NCI-H510A (cell line): ENCODE measurements at regions not wholly inside any gene's neighbourhood (a gene's known extent, or its start where the extent isn't known, plus 50 kb on each side); places are given as distances from the start of the nearest gene placed in this dataset.
A peak's percentile ranks its signal among the peaks of the same experiment; 100 is the strongest.

Source experiments
- DNase-seq: peaks from one replicate; lab custom pipeline; 2025; lab: John Stamatoyannopoulos, UW

DNA sequence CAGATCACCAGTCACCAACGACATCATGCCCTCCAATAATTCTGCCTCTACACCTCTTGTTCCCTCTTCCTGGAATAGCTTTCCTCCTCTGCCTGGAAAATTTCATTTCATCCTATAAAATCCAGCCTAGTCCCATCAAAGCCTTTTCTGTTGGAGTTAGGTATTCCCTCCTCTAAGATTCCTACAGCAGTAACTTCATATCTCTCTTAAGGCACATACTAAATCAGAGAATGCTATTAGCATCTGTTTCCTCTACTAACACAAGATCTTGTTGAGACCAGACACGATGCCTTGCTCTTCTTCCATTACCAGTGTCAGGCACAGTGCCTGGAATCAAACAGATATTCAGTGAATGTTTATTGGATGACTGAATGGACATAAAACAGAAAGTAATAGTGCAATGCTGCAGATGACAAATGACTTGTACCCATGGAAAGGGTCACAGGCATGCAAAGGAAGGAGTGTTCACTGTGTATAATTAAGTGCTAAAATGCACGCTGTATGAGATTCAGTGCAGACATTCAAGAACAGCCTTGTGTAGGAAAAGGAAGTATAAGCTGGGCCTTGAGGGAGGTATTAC, 342.0 kb upstream of the ACVR2A start:
- DNase-seq = no peak

DNA sequence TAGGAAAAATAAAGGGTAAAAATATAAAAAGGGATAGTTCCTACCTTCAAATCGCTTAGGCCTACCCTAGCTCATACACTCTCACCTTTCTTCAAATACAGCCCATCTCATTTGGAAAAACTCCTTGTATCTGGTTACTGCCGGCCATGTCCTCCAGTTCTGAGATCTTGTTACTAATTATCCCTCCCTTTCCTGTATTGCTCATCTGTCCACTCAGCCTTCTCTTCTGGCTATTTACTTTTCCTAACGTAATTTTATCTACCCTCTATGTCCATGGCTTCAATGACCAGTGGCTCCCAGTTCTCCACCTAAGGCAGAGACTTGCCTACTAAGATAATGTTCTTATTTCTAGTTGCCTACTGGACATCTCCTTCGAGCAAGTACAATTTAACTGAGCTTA, 342.9 kb upstream of the ACVR2A start:
- peak; percentile 12 for DNase-seq

DNA sequence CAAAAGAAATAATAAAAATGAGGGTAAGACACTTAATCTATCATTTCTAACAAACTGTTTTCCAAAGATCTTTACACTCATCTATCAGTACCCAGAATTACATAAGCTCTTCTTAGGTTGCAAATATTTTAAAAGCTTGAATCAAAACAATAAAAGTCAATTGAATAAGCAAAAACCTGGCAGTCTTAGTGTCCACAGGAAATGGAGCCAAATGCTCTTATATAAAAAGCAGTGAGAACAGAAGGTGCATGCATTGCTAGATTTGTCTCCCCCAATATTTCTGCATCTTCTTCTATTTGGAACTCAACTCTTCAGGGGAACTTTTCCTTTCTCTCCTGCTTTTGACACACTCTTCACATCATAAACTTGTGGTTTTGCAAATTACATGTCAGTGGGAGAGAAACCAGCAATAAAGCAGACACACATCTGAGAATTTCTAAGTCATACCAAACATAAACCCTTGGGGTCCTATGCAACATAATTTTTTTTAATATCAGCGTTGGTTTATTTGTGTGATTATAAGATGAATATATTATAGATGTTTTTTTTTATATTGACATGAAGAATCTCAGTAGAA, 343.9 kb upstream of the ACVR2A start:
- no peak for DNase-seq

DNA sequence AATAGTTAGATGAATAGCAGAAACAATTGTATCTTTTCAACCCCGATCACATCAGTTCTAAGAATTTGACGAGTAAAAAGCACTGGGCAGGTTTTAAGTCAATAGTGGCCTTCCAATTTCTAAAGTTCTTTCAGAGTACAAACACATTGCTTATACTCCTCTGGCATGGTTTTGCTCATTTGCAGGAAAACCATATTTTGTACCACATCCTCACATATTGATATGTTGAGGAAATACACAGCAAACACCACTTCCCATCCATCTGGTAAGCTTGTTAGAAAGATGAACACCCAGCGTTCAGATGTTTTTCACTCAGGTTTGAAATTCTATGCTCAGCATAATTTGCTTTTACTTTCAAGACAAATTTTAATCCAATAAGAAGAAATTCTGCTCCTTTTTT, 344.6 kb upstream of the ACVR2A start:
- DNase-seq = no peak

DNA sequence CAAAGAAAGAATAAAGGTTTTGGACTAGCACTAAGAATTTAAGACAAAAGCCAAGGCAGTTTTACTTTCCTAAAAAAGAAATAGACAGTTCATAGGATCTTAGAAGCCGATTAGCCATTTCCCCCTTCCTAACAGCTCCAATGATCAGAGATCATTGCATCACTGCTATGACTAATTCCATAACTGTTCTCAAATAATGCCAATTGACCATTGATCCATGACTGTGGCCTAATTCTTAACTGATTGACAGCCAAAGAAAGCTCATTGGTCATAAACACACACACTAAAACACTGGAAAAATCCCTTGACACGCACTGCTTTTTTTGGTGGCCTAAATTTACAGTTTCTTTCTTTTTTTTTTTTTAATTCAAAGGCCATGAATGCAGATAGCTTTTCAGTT, 345.0 kb upstream of the ACVR2A start:
- no peak for DNase-seq

DNA sequence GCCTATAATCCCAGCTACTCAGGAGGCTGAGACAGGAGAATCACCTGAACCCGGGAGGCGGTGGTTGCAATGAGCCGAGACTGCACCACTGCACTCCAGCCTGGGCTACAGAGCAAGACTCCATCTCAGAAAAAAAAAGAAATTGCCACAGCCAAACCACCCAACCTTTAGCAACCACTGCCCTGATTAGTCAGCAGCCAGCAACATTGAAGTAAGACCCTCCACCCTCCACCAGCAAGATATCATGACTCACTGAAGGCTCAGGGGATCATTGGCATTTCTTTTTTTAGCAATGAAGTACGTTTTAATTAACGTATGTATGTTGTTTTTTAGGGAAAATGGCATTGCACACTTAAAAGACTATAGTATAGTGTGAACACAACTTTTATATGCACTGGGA, 349.1 kb upstream of the ACVR2A start:
- DNase-seq = no peak

DNA sequence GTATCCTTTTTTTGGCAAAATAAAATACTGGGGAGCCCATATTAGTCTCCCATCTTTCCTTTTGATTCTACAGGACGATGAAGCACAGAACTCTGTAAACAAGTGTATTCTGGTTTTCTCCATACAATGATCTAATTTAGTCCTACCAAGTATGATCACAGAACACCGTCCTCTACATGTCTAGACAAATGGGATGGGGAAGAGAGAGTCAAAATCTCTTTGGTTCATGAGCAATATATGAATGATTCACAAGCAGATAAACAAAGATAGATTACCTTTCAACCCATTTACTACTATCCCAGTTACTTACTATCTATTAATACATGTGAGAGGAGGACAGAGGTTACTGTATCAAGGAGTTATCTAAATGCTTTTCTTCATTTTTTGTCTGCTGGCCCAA, 352.4 kb upstream of the ACVR2A start:
- DNase-seq = no peak

DNA sequence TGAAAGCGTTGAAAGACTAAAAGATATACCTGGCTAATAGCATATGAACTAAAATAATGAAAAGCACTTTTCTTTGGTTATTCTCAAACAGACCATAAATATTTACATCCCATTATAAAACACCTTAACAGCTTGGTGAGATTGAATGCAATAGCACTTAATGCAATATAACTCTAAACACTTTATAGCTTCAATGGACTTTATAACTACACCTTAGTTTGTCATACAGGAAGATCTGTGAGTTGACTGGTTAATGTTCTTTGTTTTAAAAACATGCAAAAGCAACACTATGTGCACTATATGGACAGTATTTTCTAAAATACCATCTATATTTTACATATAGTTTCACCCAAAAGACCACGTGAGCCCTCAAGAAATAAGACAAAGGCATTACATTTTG, 353.3 kb upstream of the ACVR2A start:
- DNase-seq = no peak

DNA sequence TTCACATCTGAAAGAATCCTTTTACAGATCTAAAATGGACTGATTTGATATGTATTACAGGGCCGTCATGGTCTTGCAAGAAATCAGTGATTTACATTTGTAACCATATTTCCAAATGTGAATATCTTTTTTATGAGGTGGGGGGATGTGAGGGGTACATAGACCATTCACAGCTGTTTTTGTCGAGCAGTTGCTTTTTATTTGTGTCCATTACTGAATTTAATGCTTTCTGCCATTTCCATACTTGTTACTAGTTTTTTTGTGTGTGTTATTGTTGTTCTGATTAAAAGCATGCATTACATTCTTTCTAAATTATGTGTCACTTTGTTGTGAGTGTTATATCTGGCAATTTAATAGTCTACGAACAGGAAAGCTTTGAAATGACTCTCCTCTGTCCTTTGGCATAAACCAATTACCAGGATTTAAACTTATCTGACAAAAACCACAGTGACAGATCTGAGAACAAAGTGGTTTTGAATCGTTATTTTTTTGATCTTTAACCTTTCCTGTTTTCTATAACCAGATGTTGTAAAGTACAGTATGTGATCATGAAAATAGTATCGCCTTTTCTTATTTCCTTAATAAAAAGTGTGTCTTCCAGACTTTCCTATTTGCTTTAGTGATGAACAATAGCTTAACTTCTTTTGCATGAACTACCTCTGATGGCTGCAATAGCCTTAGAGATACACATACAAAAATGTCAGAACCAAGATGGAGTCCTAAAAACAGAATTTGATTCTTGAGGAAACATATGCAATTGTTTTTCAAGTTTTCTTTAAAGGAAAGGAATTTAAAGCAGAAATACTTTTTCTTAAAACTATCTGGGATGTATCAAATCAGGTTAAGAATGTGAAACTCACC, 354.2 kb upstream of the ACVR2A start:
- DNase-seq = no peak

DNA sequence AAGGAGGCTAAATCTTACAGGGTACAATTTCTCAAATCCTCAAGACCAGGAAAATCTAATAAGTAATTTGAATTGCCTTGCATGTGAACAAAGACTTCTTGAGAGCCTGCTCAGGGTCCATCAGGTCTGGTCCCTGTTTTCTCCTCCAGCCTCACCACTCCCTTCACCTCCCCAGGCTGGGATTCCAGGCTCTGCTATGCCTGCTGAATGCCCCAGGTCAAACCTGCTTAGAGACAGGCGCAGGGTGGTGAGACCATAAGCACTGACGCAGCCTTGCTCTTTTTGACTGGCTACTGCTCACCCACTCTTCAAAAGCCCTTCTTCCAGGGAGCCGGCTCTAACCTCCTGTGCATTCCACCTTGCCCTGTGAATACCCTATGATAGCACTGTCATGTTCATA, 356.4 kb upstream of the ACVR2A start:
- no peak for DNase-seq

DNA sequence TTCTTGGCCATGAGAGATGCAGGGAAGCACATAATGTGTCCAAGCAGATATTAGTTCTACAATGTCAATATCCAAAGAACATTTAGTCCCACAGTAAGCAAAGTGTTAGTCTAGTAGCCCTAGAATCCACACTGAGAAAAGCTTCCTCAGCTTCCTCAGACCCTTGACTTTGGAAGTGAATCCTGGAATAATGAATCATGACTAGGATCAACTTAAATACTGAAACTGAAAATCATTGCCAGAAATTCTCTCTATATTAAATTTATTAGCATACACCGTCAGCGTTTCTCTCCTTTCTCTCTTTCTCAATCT, 356.9 kb upstream of the ACVR2A start:
- DNase-seq = no peak

DNA sequence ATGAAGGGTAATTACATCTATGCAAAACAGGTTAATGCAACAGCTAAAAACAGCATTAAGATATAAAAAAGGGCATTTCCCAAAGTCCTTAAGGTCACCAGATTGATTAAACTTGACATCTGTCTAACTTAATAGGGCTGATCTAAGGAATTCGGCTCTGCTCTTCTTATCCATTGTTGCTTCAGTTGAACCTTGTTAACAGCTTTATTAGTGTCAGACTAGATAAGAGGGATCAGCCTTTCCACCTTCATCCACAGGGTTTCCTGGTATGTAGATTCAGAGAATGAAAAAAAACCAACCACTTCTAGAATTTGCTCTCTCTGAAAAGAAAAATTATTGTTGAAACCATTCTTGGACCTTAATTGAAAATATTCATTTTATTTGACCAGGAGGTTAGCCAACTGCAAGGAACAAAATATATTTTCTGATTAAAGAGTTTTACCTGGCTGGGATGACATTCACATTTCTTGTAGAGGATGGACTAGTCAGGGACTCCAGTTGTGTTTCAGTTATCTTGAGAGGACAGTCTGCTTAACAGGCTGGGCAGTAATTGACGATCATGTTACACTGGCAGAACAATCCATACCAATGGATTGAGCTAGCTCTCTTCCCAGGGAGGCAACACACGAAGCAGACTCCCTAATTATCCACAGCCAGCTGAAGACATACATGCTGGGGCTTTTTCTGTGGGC, 357.4 kb upstream of the ACVR2A start:
- DNase-seq = no peak

DNA sequence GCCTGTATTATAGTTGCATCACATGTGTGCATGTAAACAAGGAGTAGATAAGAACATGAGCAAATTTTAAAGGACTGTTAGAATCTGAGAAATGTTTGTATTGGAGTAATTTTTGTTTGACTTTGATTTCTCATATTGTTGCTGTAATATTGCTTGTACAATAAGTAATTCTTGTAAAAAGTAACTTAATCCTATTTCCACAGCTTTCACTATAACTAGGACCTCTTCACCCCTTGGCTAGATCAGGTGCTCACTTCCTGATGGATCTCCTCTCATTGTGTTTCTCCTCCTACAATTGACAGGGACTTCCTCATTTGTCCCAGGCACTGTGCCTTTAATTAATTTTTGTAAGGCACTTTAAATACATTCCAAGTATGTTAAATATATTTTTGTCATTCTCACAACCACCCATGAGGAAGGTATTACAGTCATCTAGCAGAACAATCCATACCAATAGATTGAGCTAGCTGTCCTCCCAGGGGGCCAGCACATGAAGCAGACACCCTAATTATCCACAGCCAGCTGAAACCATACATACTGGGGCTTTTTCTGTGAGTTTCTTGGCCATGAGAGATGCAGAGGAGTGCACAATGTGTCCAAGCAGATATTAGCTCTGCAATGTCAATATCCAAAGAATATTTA, 359.5 kb upstream of the ACVR2A start:
- no peak for DNase-seq

DNA sequence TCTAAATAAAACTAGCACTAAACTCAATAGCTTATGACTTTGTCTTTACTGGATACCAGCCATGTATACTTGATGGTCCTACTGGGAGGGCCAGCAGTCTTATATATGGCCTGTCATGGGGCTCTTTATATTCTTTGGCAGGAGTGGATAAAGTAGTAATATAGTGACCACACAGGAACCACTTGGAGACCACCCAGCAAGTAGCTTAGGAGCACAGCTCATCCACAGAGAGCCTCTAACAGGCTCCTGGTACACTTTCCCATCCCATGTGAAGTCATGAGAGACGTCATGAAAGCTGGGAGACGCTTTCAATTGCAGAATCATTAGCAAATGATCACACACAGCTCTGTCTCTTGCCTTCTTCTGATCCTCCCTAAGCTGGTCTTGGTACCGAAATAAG, 360.9 kb upstream of the ACVR2A start:
- DNase-seq = no peak

DNA sequence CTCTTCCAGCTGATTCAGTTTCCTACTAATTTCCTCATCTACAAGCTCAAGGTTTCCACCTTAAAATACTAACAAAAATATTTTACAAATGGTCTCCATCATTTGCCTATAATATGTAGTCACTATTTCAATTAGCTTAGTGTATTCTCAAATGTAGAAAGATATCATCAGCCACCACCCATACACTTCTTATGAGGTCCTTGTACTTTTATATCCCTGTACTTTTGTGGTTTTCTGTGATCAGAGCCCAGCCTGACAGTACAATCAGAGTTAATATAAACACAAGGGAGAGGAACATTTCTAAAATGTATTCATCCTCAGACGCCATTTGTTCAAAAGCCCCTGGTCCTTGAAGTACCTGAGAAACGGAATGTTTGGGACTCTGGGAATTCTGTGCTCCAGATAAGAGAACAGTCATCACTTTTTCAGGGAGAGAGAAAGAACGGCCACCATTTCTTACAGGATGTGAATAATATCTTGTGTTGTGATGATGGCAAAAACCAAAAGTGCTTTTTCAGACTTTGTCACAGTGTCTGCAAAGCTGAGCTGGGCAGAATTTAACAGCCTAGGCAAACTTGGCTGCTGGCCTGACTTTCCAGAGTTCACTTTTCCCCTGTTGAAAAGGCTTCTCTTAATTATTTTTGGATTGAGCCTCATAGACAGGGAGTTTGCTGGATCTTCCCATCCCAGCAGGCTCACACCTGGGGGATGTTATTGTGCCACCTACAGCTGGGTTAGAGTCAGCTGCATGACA, 361.7 kb upstream of the ACVR2A start:
- DNase-seq = no peak

DNA sequence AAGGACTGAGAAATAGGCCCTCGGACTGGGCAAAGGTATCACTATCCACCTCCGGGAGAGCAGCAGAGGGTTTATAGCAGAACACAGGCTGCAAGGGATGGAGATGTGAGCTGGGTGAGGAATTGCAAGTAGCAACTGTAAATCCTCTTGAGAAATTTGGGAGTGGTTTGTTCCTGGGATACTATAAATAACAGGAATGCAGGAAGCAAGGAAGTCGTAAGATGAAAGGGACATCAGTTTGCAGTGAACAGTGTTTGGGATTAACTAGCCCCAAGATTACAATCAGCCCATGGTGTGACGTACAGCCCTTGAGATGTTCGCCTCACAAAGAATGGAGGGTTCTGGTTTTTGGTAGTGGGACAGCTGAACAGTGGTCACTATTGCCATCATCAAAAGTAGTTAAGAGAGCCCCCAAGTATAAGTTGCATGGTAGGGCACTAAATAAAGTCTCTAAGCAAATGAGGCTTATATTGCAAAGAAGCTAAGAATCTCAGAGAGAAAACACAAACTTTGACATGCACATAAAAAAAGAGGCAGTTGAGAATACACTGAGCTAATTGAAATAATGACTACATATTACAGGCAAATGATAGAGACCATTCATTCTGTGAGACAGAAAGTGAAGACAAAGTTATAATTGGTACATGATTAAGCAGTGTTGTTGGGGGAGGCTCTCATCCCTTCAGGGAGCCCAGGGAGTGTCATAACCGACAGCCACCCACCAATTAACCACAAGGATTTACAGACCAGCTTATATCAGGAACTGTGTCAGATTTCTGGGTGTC, 362.5 kb upstream of the ACVR2A start:
- DNase-seq = no peak

DNA sequence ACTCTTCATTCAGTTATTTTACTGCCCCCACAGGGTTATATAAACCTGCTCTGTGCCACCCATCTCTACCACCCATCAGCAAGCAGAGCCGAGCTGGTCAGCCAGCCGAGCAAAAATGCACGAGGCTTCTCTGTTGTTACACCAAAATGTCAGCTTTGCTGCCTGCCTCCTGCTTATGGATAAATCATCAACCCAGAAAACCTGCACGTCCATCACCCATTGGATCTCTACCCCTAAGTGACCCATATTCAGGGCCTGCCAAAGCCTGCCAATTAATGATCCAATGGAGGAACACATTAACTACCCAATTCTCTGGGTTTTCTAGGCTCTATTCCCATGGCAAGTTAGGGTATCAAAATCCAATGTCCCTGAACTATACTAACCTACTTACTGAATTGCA, 365.5 kb upstream of the ACVR2A start:
- DNase-seq = no peak

DNA sequence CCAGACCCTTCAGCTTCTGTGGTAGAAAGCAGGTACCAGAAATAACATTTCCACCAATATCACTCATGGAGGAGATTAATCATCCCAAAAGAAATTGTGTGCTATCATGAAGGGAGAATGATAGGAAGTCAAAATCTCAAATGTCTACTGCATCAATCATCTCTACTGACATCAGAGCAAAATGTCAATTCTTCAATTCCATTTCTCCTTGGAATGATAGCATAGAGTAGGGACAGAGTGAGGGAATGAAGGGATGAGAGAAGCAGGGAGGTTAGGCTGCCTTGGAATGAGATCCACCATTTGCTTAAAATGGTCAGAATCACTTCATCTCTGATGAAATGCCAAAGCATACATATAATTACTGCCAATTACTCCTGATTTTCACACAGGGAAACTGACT, 371.8 kb upstream of the ACVR2A start:
- DNase-seq = no peak

DNA sequence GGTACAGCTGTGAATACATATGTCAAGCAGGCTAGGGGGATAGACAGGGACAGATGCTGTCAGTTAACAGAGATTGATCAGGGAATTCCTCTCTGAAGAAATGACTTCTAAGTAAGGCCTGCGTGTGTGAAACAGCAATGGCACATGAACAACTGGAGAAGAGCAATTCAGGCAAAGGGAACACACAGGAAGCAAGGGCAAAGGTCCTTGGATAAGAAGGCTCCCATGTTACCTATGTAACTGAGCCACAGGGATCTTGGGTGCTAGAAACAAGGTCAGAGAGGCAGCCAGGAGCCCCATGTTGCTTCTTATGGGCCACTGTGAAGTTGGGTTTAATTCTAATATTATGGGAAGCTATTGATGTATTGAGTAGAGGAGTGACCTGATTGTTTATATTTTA, 373.7 kb upstream of the ACVR2A start:
- DNase-seq = no peak

DNA sequence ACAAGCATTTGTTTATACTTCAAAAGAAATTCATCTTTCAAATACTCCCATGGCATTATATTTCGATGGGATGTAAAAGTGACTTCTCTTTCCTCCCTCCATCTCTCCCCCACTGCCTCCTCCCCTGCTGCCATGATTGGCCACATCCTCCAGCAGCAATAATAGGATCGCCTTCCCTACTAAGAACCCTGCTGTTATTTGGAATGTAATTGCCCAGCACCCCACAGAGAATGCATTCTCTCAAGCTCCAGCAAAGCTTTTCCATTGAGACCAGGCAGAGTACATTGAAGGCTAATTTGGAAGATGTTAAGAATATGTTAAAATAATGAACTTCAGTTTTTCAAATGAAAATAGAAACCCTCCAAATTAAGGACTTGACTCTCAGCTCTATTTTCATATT, 375.4 kb upstream of the ACVR2A start:
- DNase-seq = no peak

DNA sequence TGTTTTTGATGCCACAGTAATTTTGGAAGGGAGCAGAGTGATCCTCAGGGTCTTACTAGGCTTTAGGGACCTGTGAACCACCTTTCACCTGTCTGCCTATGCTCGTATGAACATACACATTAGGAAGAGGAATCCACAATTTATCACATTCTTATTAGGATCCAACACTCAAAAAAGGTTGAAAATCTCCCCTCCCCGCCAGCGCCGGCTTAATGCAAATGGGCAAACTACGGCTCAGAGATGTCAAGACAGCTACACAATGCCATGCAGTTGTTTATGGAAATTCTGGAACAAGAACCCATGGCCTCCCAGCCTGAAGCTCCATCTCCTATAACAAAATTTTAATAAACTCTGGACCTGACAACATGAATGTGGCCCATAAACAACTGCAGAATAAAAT, 375.9 kb upstream of the ACVR2A start:
- DNase-seq = no peak
